ENCODE measurements at regions not wholly inside any gene's neighbourhood (a gene's known extent, or its start where the extent isn't known, plus 50 kb on each side); places are given as distances from the start of the nearest gene placed in this dataset.

DNA sequence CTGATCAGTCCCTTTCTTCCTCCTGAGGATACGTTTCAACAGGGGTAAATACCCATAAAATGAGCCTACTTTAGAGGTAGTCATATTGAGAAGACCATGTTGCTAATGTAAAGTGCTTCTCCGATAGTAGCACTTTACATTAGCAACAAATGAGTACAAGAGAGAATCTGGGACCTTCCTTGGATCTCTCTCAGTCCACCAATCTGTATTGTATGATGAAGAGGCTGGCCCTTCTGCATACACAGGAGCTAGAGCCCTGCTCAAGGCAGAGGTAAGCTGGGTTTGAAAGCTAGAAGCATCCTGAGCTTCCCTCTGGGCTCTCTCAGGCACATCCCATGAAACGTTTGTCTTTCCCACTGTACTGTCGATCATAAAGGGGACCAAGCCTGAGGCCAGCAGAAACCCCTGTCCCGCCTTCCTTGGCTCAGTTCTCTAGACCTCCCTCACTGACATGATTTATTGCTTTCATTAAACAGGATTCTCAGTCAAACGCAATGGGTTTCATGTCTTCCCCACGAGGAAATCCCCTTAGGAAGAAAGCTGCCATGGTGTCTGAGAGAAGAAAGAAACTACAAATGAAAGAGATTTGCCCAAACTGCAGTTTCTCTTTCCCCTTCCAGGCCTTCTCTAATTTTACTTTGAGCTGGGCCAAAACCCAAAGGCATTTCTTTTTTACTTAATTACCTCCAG is 62.8 kb upstream of the BCAR3 start:
- DNase-seq, result no peak

DNA sequence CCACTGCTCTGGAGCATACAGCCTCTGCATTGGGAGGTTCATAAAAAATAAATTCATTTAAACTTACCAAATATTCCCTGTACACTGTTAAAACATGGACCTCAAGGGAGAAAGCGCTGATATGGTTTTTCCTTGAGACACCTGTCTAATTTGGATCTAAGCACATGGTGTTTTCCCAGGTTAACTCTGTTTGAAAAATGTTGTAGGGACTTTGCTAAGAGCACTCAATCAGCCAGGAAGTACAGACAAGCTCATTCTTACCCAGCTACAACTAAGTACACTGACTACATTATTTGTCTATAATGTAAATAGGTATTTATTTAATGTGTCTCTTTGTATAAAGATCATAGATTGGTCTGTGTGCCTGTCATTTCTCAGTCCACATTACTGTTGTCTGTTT is 61.8 kb upstream of the BCAR3 start:
- no peak for DNase-seq

DNA sequence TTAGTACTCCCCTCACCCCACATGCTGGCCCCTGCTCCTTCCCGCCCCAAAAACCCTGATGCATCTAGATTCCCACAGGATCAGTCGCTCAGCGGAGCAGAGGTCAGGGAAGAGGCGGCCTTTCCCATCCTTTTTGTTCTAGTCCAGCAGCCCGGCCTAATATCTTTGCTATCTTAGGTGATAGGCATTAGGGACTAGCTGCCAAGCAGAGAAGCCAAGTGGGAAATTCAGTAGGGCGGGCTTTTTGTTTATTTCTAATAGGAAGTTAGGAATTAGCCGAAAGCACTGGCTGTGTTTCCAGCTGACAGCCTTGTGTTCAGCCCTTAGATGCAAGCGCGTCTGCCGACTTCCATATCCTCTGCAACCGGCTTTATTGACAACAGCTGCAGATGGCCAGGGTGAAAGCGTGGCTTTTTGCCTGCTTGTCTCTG is 59.0 kb upstream of the BCAR3 start:
- no peak for DNase-seq

DNA sequence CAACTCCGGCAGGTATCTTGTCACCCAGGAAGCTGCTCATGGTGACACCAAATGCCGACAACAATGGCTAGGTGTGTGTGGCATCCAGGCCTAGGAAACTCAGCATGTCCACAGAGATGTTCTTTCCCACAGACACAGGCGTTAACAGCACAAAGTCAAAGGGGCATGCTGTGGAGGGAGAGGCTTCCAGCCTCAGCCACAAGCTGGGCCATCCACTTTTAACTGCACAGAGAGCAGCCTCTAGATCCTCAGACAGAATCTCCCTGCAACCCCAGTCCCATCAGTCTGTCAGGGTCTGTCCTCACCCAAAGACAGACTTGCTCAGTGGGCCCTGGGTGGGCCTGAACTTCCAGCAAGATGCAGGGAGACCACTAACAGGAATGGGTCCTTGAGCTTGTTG is 58.5 kb upstream of the BCAR3 start:
- no peak for DNase-seq

DNA sequence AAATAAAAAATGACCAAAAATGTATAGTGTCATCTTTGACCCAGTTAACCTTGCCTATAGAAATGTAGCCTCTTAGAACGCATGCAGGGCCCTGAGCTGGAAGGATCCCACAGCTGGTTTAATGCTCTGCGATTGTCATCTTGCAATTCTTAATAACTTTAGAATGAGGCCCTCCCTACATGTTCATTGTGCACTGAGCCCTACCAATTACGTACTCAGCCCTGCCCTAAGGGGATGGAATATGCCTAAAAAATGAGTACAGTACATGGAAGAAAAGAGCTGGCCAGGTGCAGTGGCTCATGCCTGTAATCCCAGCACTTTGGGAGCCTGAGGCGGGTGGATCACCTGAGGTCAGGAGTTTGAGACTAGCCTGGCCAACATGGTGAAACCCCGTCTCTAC is 57.8 kb upstream of the BCAR3 start:
- no peak for DNase-seq

DNA sequence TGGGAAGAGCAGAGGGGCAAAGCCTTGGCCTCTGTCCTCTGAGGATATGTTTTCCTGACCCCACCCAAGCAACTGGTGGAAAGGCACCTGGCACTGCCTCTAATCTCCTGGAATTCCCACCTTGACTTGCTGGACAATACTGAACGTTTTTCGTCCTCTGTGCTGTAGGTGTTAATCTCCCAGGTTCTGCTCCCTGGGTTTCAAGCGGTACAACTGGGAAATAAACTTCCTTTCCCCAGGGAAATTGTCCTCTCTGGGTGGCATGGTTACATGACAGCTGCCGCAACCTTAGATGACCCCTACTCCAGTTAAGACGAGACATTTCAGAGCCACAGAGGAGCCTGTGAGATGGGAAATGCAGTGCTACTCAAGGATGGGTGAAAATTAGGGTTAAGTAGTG is 57.3 kb upstream of the BCAR3 start:
- no peak for DNase-seq

DNA sequence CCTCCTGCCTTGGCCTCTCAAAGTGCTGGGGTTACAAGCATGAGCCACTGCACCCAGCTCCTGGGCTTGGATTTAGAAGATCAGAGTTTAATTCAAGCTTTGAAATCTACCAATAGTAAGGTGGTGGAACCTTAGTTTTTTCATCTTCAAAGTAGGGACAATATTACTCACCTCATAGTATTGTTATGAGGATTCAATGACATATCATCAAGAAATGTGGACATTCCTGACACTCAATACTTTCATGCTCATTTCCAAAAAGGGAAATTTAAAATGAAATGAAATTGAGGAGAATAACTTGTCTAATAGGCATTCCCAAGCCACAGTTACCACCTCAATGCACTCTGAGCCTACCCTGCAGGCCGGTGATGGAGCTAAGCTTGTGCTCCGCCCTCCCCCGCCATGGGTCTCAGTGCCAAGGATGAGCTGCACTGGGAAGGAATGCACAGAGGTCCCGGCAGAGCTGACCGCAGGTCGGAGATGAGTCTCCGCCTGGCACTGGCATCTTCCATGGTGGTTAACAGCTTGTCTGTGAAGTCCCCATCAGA is 56.5 kb upstream of the BCAR3 start:
- DNase-seq, result no peak

DNA sequence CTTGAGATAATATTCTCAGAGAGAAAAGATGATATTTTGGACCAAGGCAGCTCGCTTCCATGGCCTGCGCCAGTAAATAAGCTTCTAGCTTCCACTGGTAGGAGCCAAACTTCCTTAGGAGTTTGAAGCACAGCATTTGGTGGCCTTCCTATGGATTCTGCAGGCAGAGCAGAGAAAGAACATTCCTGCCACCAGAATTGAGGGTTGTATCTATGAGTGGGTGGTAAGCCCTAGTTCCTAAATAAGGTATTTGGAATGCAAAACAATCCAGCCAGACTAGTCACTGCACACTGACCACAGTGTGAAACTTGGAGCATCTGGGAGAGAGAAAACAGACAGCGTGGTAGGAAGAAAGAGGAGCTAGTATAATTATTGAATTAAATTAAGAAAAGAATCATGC is 54.1 kb upstream of the BCAR3 start:
- no peak for DNase-seq

DNA sequence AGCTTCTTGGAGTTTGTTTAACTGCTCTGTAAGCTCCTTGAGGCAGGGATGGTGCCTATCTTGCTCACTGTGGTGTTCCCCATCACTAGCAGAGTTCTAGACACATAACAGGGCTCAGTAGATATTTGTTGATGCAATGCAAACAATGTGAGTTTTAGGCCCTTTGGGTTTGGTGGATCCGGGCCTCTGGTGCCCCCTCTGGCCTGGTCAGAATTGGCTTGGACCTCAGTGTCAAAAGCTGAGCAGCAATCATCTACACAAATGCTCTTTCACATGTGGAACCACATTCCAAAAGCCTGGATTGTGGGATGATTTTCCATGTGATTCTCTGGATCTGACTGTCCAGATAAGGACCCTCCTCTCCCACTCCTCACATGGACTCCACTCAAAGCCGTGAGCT is 53.4 kb upstream of the BCAR3 start:
- no peak for DNase-seq

DNA sequence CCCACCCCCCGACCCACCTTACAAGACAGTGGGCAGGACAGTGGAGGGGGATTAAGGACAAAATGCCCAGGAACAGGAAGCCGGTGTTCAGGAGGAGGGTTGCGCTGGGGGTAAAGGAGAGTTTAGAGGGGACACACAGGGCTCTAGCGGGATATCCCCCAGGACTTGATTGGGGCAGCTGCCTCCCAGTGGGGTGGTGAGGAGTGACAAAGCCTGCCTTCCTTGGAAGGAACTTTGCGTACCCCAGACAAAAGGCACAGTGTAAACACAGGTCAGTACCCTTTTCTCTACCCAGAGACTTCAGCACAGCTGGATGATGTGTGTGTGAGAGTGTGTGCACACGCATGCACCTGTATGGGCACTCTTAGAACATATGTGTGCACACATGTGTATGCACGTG is 51.7 kb upstream of the BCAR3 start:
- no peak for DNase-seq

DNA sequence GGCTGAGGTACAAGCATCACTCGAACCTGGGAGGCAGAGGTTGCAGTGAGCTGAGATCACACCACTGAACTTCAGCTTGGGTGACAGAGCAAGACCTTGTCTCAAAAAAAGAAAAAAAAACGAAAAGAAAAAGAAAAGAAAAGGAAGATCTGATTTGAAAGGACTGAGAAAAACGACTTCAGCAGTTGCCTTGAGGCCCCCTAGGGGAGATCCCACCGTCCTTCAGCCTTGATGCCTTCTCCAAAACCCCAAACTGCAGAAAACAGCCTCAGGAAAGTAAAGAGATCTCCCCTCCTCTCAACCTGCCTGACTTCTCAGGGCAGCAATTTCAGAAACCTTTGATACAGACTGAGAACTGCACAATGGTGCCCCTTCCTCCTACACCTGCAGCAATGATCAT is 50.9 kb upstream of the BCAR3 start:
- DNase-seq, result no peak
